Neutrophil (primary cell): ENCODE measurements at regions not wholly inside any gene's neighbourhood (a gene's known extent, or its start where the extent isn't known, plus 50 kb on each side); places are given as distances from the start of the nearest gene placed in this dataset.

Source experiments
- H3K27ac ChIP-seq: fragments of 200-600 bp; sonication (generic); 2 replicates; pipeline ENCODE4 v1.5.1; 2016; ENCODE audit warnings: mild to moderate bottlenecking, moderate library complexity
- H3K27me3 ChIP-seq: fragments of 200-600 bp; sonication (generic); 2 replicates; pipeline ENCODE4 v1.6.0; 2016; ENCODE audit warnings: mild to moderate bottlenecking
- H3K36me3 ChIP-seq: fragments of 200-600 bp; sonication (generic); 2 replicates; pipeline ENCODE4 v1.5.1; 2017
- H3K4me1 ChIP-seq, 2 experiments: fragments of 200-600 bp in 1 of 2; sonication (generic) in 1 of 2; 1 replicate in 1 of 2; 2 replicates in 1 of 2; pipeline versions ENCODE4 v1.5.1 to v1.6.1; 2013 to 2016; ENCODE audit warnings: low read depth in 1 of 2, low read length in 1 of 2, mild to moderate bottlenecking in 1 of 2, moderate library complexity in 1 of 2; ENCODE audit not compliant: control insufficient read depth in 1 of 2, insufficient read depth in 1 of 2
- H3K4me3 ChIP-seq, 2 experiments: fragments of 200-600 bp in 1 of 2; sonication (generic) in 1 of 2; 1 replicate in 1 of 2; 2 replicates in 1 of 2; pipeline ENCODE4 v1.5.1; 2013 to 2016; ENCODE audit warnings: low read depth in 1 of 2, low read length in 1 of 2, mild to moderate bottlenecking in 1 of 2, moderate library complexity in 1 of 2
- H3K9me3 ChIP-seq: fragments of 200-600 bp; sonication (generic); 2 replicates; pipeline ENCODE4 v1.5.1; 2016
- CTCF ChIP-seq: fragments of 200-600 bp; sonication (generic); IDR thresholded peaks from 2 replicates; pipeline ENCODE4 v1.5.1; 2016; ENCODE audit warnings: antibody characterized with exemption

DNA sequence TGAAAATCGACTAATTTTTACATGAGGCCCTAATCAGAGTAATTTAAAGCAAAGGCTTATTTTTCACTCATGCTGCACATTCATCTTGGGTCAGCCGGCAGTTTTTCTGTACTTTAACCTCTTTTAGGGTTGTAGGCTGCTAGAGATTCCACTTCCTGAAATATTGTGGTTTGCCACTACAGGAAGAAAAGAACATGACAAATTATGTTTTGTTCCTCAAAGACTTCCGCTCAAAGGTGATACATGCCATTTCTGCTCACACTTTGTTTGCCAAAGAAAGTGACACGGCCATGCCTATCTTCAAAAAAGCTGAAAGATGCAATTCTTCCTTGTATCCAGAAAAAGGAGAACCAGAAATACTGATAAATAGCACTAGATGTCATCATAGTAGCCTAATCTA lies 183.4 kb upstream of the PPFIA2 start:
- Histone ChIP-seq H3K27me3 (no peaks in the 10 kb centered on the region), H3K27ac (peak overlapping the region; percentile 82), H3K36me3 (no peaks in the 10 kb centered on the region), H3K4me1 (peaks cover 32 to 73% of the 10 kb centered on the region in 2 experiments), H3K9me3 (no peaks in the 10 kb centered on the region), H3K4me3 (peak overlapping the region in 1 of 2 experiments; percentile 40)
- peak; percentile 47 for TF ChIP-seq CTCF

- H3K27ac ChIP-seq: no peak overlapping the region
- H3K27me3 ChIP-seq: peaks cover 3% of the 10 kb centered on the region
- H3K4me3 ChIP-seq: no peak overlapping the region
- H3K9me3 ChIP-seq: no peaks in the 10 kb centered on the region
- no peaks in the 10 kb centered on the region for H3K36me3 ChIP-seq
- H3K4me1 ChIP-seq: peaks cover 0 to 13% of the 10 kb centered on the region in 2 experiments
- TF ChIP-seq CTCF: no peak
Observed at GRCh38 chr12:81930037-81930436, 170.9 kb upstream of the PPFIA2 start.

DNA sequence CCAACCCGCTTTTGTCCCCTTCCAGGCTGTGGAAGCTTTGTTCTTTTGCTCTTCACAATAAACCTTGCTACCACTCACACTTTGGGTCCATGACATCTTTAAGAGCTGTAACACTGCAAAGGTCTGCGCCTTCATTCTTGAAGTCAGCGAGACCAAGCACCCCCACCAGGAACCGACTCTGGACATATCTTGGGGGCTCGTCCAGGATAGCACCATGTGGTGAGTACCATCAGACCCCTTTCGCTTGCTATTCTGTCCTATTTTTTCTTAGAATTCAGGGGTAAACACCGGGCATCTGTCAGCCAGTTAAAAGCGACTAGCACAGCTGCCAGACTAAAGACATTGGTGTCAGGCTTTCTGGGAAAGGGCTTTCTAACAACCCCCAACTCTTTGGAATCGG lies 137.6 kb upstream of the PPFIA2 start:
- Histone ChIP-seq H3K36me3 (no peaks in the 10 kb centered on the region), H3K27me3 (no peaks in the 10 kb centered on the region), H3K4me1 (no peaks in the 10 kb centered on the region), H3K9me3 (peaks cover 7% of the 10 kb centered on the region), H3K4me3 (no peak overlapping the region), H3K27ac (no peak overlapping the region)
- no peak for TF ChIP-seq CTCF

DNA sequence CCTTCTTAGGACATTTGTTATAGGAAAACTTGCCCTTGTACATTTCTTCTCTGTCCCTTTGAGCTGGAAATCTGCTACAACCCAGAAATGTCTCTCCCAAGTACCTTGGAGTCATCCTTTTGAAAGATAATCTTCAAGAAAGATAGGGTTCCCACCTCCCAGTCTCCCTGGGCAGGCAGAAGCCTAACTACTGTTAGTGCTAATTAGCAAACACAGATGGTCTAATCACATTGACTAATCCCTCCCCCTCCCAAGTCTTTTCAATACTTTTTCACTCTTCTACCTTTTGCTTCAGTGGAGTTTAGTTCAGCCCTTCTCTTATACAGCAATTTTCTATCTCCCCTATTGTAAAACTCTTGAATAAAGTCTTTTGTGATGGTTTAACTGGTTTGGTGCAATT lies 129.8 kb upstream of the PPFIA2 start:
- H3K27me3 ChIP-seq: no peaks in the 10 kb centered on the region
- no peak overlapping the region for H3K27ac ChIP-seq
- no peaks in the 10 kb centered on the region for H3K4me1 ChIP-seq
- TF ChIP-seq CTCF: no peak
- no peaks in the 10 kb centered on the region for H3K36me3 ChIP-seq
- no peaks in the 10 kb centered on the region for H3K9me3 ChIP-seq
- no peak overlapping the region for H3K4me3 ChIP-seq

- no peaks in the 10 kb centered on the region for H3K27me3 ChIP-seq
- H3K27ac ChIP-seq: no peak overlapping the region
- no peaks in the 10 kb centered on the region for H3K9me3 ChIP-seq
- TF ChIP-seq CTCF: no peak
- H3K36me3 ChIP-seq: no peaks in the 10 kb centered on the region
- no peak overlapping the region for H3K4me3 ChIP-seq
- H3K4me1 ChIP-seq: no peaks in the 10 kb centered on the region
Observed at GRCh38 chr12:81888106-81888740, 129.1 kb upstream of the PPFIA2 start.

DNA sequence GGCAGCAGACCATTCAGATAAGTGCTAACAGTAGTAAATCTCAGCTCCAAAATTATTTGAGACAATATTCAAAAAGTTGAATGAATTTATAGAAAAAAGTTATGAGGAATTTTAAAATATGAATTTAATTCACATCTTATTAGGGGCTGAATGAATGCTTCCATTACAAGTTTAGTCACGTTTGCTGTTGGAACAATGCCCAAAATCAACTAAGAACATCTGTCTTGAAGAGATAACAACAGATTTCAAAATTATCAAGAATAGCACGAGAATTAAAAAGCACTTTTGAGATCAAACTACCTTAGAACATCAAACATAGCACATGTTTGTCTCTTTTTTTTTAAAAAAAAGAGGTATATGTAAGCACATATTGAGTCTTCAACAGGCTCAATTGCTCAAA lies 115.4 kb upstream of the PPFIA2 start:
- no peaks in the 10 kb centered on the region for H3K9me3 ChIP-seq
- no peaks in the 10 kb centered on the region for H3K4me1 ChIP-seq
- H3K27ac ChIP-seq: no peak overlapping the region
- H3K36me3 ChIP-seq: no peaks in the 10 kb centered on the region
- no peak for TF ChIP-seq CTCF
- no peak overlapping the region for H3K4me3 ChIP-seq
- H3K27me3 ChIP-seq: no peaks in the 10 kb centered on the region
